HCT116 (cell line): ENCODE measurements at regions not wholly inside any gene's neighbourhood (a gene's known extent, or its start where the extent isn't known, plus 50 kb on each side); places are given as distances from the start of the nearest gene placed in this dataset.

ENCODE experiments used
- CTCF ChIP-seq, 3 experiments: fragments of 200-600 bp in 1 of 3; sonication (generic) in 1 of 3; IDR thresholded peaks in 2 of 3; conservative IDR thresholded peaks in 1 of 3; 2 replicates each; pipeline ENCODE4 v1.5.1; 2012 to 2017; ENCODE audit warnings: low read depth in 2 of 3, low read length in 2 of 3, antibody characterized with exemption in 1 of 3, borderline replicate concordance in 1 of 3, control low read depth in 1 of 3, mild to moderate bottlenecking in 1 of 3, mixed read lengths in 1 of 3, mixed run types in 1 of 3, moderate library complexity in 1 of 3; ENCODE audit not compliant: insufficient read depth in 1 of 3
- EGR1 ChIP-seq: IDR thresholded peaks from 2 replicates; pipeline ENCODE4 v1.6.1; 2012; ENCODE audit warnings: low read depth
- ELF1 ChIP-seq: IDR thresholded peaks from 2 replicates; pipeline ENCODE4 v1.6.1; 2012; ENCODE audit warnings: low read depth, borderline replicate concordance
- JUND ChIP-seq: IDR thresholded peaks from 2 replicates; pipeline ENCODE4 v1.6.1; 2012
- MAX ChIP-seq: IDR thresholded peaks from 2 replicates; pipeline ENCODE4 v1.6.1; 2012
- POLR2A ChIP-seq: IDR thresholded peaks from 2 replicates; pipeline ENCODE4 v1.7.0; 2011; ENCODE audit warnings: borderline replicate concordance; ENCODE audit not compliant: insufficient read depth, insufficient read length; ENCODE audit errors: extremely low read depth
- POLR2AphosphoS5 ChIP-seq: IDR thresholded peaks from 2 replicates; pipeline ENCODE4 v1.6.1; 2011; ENCODE audit warnings: mild to moderate bottlenecking, low read depth, low read length, moderate library complexity
- RAD21 ChIP-seq: IDR thresholded peaks from 2 replicates; pipeline ENCODE4 v1.6.1; 2012; ENCODE audit warnings: low read depth, mild to moderate bottlenecking
- SIN3A ChIP-seq: IDR thresholded peaks from 2 replicates; pipeline ENCODE4 v1.6.1; 2012; ENCODE audit warnings: low read depth
- ZFX ChIP-seq: fragments of 450-650 bp; IDR thresholded peaks from 2 replicates; pipeline ENCODE4 v1.6.1; 2017

- TF ChIP-seq CTCF (IDR thresholded peaks at IDR 0.05 in 2 of 3, conservative IDR thresholded peaks at IDR 0.05 in 1 of 3; ENCODE audit: borderline replicate concordance in 1 of 3, insufficient read depth in 1 of 3, low read depth in 2 of 3, low read length in 2 of 3), result no peak
- TF ChIP-seq POLR2A, result no peak
- TF ChIP-seq ELF1, result no peak
- no peak for TF ChIP-seq RAD21
- no peak for TF ChIP-seq ZFX
- TF ChIP-seq SIN3A, result no peak
- TF ChIP-seq EGR1, result no peak
- TF ChIP-seq POLR2AphosphoS5, result no peak
- no peak for TF ChIP-seq JUND
- TF ChIP-seq MAX, result no peak
Measured at GRCh38 chr5:81908771-81909170, 63.1 kb upstream of the ATG10 start.
